ENCODE measurements at regions not wholly inside any gene's neighbourhood (a gene's known extent, or its start where the extent isn't known, plus 50 kb on each side); places are given as distances from the start of the nearest gene placed in this dataset.
A peak's percentile ranks its signal among the peaks of the same experiment; 100 is the strongest.

GRCh38 chr2:234410526-234410925 is 86.4 kb downstream of the ARL4C start:
- H3K27me3 ChIP-seq (ENCODE audit: control insufficient read depth, insufficient read depth, low read length, poor library complexity, severe bottlenecking) = no peaks in the 10 kb centered on the region
- H3K36me3 ChIP-seq (ENCODE audit: control insufficient read depth, insufficient read depth, low read length) = no peaks in the 10 kb centered on the region
- peak overlapping the region; percentile 68 for H3K27ac ChIP-seq (ENCODE audit: insufficient read depth, low read depth, low read length, poor library complexity, severe bottlenecking)
- H3K9me3 ChIP-seq (ENCODE audit: control insufficient read depth, low read length) = no peaks in the 10 kb centered on the region
- peaks cover 20% of the 10 kb centered on the region for H3K4me1 ChIP-seq (ENCODE audit: control insufficient read depth, insufficient read depth, low read length)
- 46 to 54% methylated on average over 5 of the region's 5 CpGs for WGBS, 2 experiments
- H3K4me3 ChIP-seq (ENCODE audit: insufficient read depth, low read depth, low read length) = no peak overlapping the region

DNA sequence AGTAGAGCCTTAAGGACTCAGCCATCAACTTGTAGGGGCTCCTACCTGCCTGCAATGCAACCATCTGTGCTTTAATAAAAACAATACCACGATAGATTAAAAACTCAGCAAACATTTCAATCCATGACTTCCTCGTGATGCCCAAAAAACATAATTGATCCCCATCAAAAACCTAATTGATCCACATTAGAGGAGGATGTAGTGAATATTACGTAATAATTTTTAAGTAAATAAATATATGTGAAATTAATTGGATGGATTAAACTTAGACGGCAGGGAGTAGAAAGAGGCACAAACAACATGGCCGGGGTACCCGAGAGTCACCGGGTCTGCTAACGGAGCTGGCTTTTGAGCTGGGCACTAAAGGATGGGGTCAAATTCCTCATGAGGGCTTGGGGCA is 87.3 kb downstream of the ARL4C start:
- Histone ChIP-seq H3K27ac (ENCODE audit: insufficient read depth, low read depth, low read length, poor library complexity, severe bottlenecking) (no peak overlapping the region), H3K36me3 (ENCODE audit: control insufficient read depth, insufficient read depth, low read length) (no peaks in the 10 kb centered on the region), H3K4me3 (ENCODE audit: insufficient read depth, low read depth, low read length) (no peak overlapping the region), H3K9me3 (ENCODE audit: control insufficient read depth, low read length) (no peaks in the 10 kb centered on the region), H3K27me3 (ENCODE audit: control insufficient read depth, insufficient read depth, low read length, poor library complexity, severe bottlenecking) (no peaks in the 10 kb centered on the region), H3K4me1 (ENCODE audit: control insufficient read depth, insufficient read depth, low read length) (peaks cover 20% of the 10 kb centered on the region)
- WGBS, 2 experiments = 95 to 97% methylated on average over 8 of the region's 8 CpGs

DNA sequence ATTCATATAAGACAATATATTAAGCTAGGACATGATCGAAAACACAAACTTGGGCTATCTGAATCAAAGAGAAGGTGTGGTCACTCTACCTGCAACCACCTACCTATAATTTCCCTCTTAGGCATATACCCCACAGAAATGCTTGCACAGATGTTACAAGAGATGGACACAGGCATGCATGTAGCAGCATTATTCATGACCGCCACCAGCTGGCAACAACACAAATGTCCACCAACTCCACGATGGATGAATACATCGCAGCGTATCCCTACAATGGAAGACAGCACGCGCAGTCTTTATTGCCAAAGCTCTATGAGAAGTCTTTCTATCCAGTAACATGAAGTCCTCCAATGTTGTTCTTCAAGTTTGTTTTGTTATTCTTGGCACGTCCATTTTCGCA is 90.8 kb downstream of the ARL4C start:
- no peaks in the 10 kb centered on the region for H3K36me3 ChIP-seq (ENCODE audit: control insufficient read depth, insufficient read depth, low read length)
- 95% methylated on average over 9 of the region's 9 CpGs for WGBS, 2 experiments
- no peak overlapping the region for H3K4me3 ChIP-seq (ENCODE audit: insufficient read depth, low read depth, low read length)
- H3K27ac ChIP-seq (ENCODE audit: insufficient read depth, low read depth, low read length, poor library complexity, severe bottlenecking) = no peak overlapping the region
- peaks cover 16% of the 10 kb centered on the region for H3K4me1 ChIP-seq (ENCODE audit: control insufficient read depth, insufficient read depth, low read length)
- no peaks in the 10 kb centered on the region for H3K9me3 ChIP-seq (ENCODE audit: control insufficient read depth, low read length)
- H3K27me3 ChIP-seq (ENCODE audit: control insufficient read depth, insufficient read depth, low read length, poor library complexity, severe bottlenecking) = no peaks in the 10 kb centered on the region

GRCh38 chr2:234405462-234405861 is 91.4 kb downstream of the ARL4C start:
- H3K9me3 ChIP-seq (ENCODE audit: control insufficient read depth, low read length) = peaks cover 4% of the 10 kb centered on the region
- H3K27ac ChIP-seq (ENCODE audit: insufficient read depth, low read depth, low read length, poor library complexity, severe bottlenecking) = no peak overlapping the region
- no peak overlapping the region for H3K4me3 ChIP-seq (ENCODE audit: insufficient read depth, low read depth, low read length)
- H3K36me3 ChIP-seq (ENCODE audit: control insufficient read depth, insufficient read depth, low read length) = no peaks in the 10 kb centered on the region
- H3K4me1 ChIP-seq (ENCODE audit: control insufficient read depth, insufficient read depth, low read length) = peaks cover 10% of the 10 kb centered on the region
- no peaks in the 10 kb centered on the region for H3K27me3 ChIP-seq (ENCODE audit: control insufficient read depth, insufficient read depth, low read length, poor library complexity, severe bottlenecking)
- 84 to 93% methylated on average over 2 of the region's 2 CpGs for WGBS, 2 experiments

GRCh38 chr2:234404957-234405356 is 91.9 kb downstream of the ARL4C start:
- Histone ChIP-seq H3K4me1 (ENCODE audit: control insufficient read depth, insufficient read depth, low read length) (peaks cover 5% of the 10 kb centered on the region), H3K9me3 (ENCODE audit: control insufficient read depth, low read length) (peaks cover 4% of the 10 kb centered on the region), H3K4me3 (ENCODE audit: insufficient read depth, low read depth, low read length) (no peak overlapping the region), H3K36me3 (ENCODE audit: control insufficient read depth, insufficient read depth, low read length) (no peaks in the 10 kb centered on the region), H3K27me3 (ENCODE audit: control insufficient read depth, insufficient read depth, low read length, poor library complexity, severe bottlenecking) (no peaks in the 10 kb centered on the region), H3K27ac (ENCODE audit: insufficient read depth, low read depth, low read length, poor library complexity, severe bottlenecking) (no peak overlapping the region)
- WGBS, 2 experiments = 93 to 94% methylated on average over 8 of the region's 8 CpGs

DNA sequence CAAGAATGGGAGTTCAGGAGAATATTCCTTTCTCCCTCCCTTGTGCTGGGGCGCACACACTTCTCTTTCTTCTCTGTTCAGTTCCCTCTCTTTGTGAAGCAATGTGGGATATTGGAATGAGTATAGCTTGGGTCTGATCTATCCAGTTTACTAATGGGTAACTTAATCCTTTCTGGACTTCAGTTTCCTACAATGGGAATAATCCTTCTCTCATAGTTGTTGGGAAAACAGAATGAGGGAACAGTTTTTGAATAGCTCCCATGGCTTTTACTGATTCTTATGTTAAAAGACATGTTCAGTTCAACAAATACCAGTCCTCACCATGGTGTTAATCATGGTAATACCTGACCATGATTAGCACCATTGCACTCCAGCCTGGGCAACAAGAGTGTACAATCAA is 93.1 kb downstream of the ARL4C start:
- whole genome bisulfite sequencing, 2 experiments = no CpG with 5 or more reads among the region's 1 CpG

DNA sequence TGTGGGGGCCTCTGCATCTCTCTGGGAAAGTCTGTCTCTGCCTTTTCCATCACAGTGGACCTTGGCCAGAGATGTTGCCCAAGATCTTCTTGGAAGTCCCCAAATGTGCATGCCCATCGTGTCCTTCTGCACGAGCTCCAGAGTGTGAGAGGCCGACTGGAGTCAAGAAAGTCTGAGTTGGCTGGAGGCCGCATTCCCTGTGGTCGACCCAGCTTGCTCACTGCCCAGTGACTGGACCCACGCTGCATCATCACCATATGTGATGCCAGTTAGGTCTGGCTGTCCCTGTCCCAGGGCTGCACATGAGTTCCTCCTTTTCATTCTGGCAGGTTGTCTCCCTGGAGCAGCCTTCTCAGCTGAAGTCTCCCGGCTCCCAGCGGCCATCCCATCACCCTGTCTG is 93.8 kb downstream of the ARL4C start:
- Histone ChIP-seq H3K36me3 (ENCODE audit: control insufficient read depth, insufficient read depth, low read length) (no peaks in the 10 kb centered on the region), H3K27me3 (ENCODE audit: control insufficient read depth, insufficient read depth, low read length, poor library complexity, severe bottlenecking) (no peaks in the 10 kb centered on the region), H3K9me3 (ENCODE audit: control insufficient read depth, low read length) (peaks cover 4% of the 10 kb centered on the region), H3K4me1 (ENCODE audit: control insufficient read depth, insufficient read depth, low read length) (no peaks in the 10 kb centered on the region), H3K4me3 (ENCODE audit: insufficient read depth, low read depth, low read length) (no peak overlapping the region), H3K27ac (ENCODE audit: insufficient read depth, low read depth, low read length, poor library complexity, severe bottlenecking) (no peak overlapping the region)
- WGBS, 2 experiments = 87 to 91% methylated on average over 8 of the region's 8 CpGs

More for the DNA sequence above, 93.1 kb downstream of the ARL4C start:
- H3K36me3 ChIP-seq (ENCODE audit: control insufficient read depth, insufficient read depth, low read length) = no peaks in the 10 kb centered on the region
- H3K4me3 ChIP-seq (ENCODE audit: insufficient read depth, low read depth, low read length) = no peak overlapping the region
- peaks cover 4% of the 10 kb centered on the region for H3K9me3 ChIP-seq (ENCODE audit: control insufficient read depth, low read length)
- no peaks in the 10 kb centered on the region for H3K4me1 ChIP-seq (ENCODE audit: control insufficient read depth, insufficient read depth, low read length)
- no peak overlapping the region for H3K27ac ChIP-seq (ENCODE audit: insufficient read depth, low read depth, low read length, poor library complexity, severe bottlenecking)
- H3K27me3 ChIP-seq (ENCODE audit: control insufficient read depth, insufficient read depth, low read length, poor library complexity, severe bottlenecking) = no peaks in the 10 kb centered on the region

- peaks cover 3% of the 10 kb centered on the region for H3K4me1 ChIP-seq (ENCODE audit: control insufficient read depth, insufficient read depth, low read length)
- no peaks in the 10 kb centered on the region for H3K36me3 ChIP-seq (ENCODE audit: control insufficient read depth, insufficient read depth, low read length)
- WGBS, 2 experiments = 94 to 98% methylated on average over 2 of the region's 2 CpGs
- H3K4me3 ChIP-seq (ENCODE audit: insufficient read depth, low read depth, low read length) = no peak overlapping the region
- H3K27ac ChIP-seq (ENCODE audit: insufficient read depth, low read depth, low read length, poor library complexity, severe bottlenecking) = no peak overlapping the region
- H3K9me3 ChIP-seq (ENCODE audit: control insufficient read depth, low read length) = peaks cover 4% of the 10 kb centered on the region
- H3K27me3 ChIP-seq (ENCODE audit: control insufficient read depth, insufficient read depth, low read length, poor library complexity, severe bottlenecking) = no peaks in the 10 kb centered on the region
Measured at GRCh38 chr2:234401426-234401825, 95.5 kb downstream of the ARL4C start.

- peaks cover 4% of the 10 kb centered on the region for H3K9me3 ChIP-seq (ENCODE audit: control insufficient read depth, low read length)
- H3K4me1 ChIP-seq (ENCODE audit: control insufficient read depth, insufficient read depth, low read length) = peaks cover 12% of the 10 kb centered on the region
- no peaks in the 10 kb centered on the region for H3K36me3 ChIP-seq (ENCODE audit: control insufficient read depth, insufficient read depth, low read length)
- H3K27ac ChIP-seq (ENCODE audit: insufficient read depth, low read depth, low read length, poor library complexity, severe bottlenecking) = no peak overlapping the region
- no peaks in the 10 kb centered on the region for H3K27me3 ChIP-seq (ENCODE audit: control insufficient read depth, insufficient read depth, low read length, poor library complexity, severe bottlenecking)
- WGBS, 2 experiments = 94 to 95% methylated on average over 11 of the region's 11 CpGs
- no peak overlapping the region for H3K4me3 ChIP-seq (ENCODE audit: insufficient read depth, low read depth, low read length)
Measured at GRCh38 chr2:234399451-234400246, 97.2 kb downstream of the ARL4C start.

DNA sequence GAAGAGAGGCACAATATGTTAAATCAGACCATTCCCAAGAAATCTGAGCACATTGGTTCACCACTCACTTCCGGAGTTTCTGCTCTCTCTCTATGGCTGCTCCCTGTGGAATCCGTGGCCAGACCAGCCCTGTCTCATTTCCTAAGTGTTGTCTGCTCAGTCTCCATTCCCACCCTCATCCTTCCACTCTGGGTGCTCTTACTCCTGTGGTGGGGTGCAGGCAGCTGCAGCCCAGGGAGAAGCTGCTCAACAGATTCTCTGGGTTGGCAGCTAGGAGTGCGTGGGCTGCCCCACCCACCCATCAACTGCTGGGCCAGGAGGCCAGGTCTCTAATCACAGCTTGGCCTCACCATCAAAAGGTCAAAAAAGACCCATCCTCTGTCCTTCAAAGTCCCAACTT is 98.3 kb downstream of the ARL4C start:
- Histone ChIP-seq H3K27ac (ENCODE audit: insufficient read depth, low read depth, low read length, poor library complexity, severe bottlenecking) (no peak overlapping the region), H3K4me1 (ENCODE audit: control insufficient read depth, insufficient read depth, low read length) (peaks cover 12% of the 10 kb centered on the region)
- 86 to 89% methylated on average over 3 of the region's 3 CpGs for WGBS, 2 experiments

More for the DNA sequence above, 98.3 kb downstream of the ARL4C start:
- Histone ChIP-seq H3K4me3 (ENCODE audit: insufficient read depth, low read depth, low read length) (no peak overlapping the region), H3K9me3 (ENCODE audit: control insufficient read depth, low read length) (peaks cover 4% of the 10 kb centered on the region), H3K36me3 (ENCODE audit: control insufficient read depth, insufficient read depth, low read length) (no peaks in the 10 kb centered on the region), H3K27me3 (ENCODE audit: control insufficient read depth, insufficient read depth, low read length, poor library complexity, severe bottlenecking) (no peaks in the 10 kb centered on the region)
